Fibroblast of the conjunctiva (primary cell): ENCODE measurements at regions not wholly inside any gene's neighbourhood (a gene's known extent, or its start where the extent isn't known, plus 50 kb on each side); places are given as distances from the start of the nearest gene placed in this dataset.
A peak's percentile ranks its signal among the peaks of the same experiment; 100 is the strongest.

Source experiments
- DNase-seq: peaks from one replicate; pipeline ENCODE4 v3.0.0-alpha.2; 2010; ENCODE audit warnings: low read depth

GRCh38 chr2:21281791-21282514, 158.2 kb downstream of the TDRD15 start:
- DNase-seq: no peak

GRCh38 chr2:21282515-21282898, 158.7 kb downstream of the TDRD15 start:
- DNase-seq: no peak

- DNase-seq: no peak
Observed at GRCh38 chr2:21288299-21288698, 164.5 kb downstream of the TDRD15 start.

GRCh38 chr2:21288739-21289520, 165.2 kb downstream of the TDRD15 start:
- no peak for DNase-seq

- no peak for DNase-seq
Observed at GRCh38 chr2:21289551-21289950, 165.8 kb downstream of the TDRD15 start.

GRCh38 chr2:21289989-21290388, 166.2 kb downstream of the TDRD15 start:
- no peak for DNase-seq

- no peak for DNase-seq
Observed at GRCh38 chr2:21291426-21291825, 167.7 kb downstream of the TDRD15 start.

GRCh38 chr2:21294446-21294845, 170.7 kb downstream of the TDRD15 start:
- no peak for DNase-seq

- DNase-seq: no peak
Observed at GRCh38 chr2:21299411-21299810, 175.6 kb downstream of the TDRD15 start.

GRCh38 chr2:21301871-21302455, 178.2 kb downstream of the TDRD15 start:
- no peak for DNase-seq

- no peak for DNase-seq
Observed at GRCh38 chr2:21303876-21304275, 180.1 kb downstream of the TDRD15 start.

GRCh38 chr2:21305581-21305980, 181.8 kb downstream of the TDRD15 start:
- no peak for DNase-seq

GRCh38 chr2:21306235-21306634, 182.5 kb downstream of the TDRD15 start:
- no peak for DNase-seq

GRCh38 chr2:21307037-21307436, 183.3 kb downstream of the TDRD15 start:
- no peak for DNase-seq

- DNase-seq: no peak
Observed at GRCh38 chr2:21310493-21310892, 186.7 kb downstream of the TDRD15 start.

- DNase-seq: no peak
Observed at GRCh38 chr2:21314322-21314835, 190.6 kb downstream of the TDRD15 start.

- DNase-seq: peak; percentile 4
Observed at GRCh38 chr2:21317131-21317530, 193.4 kb downstream of the TDRD15 start.

GRCh38 chr2:21318263-21318662, 194.5 kb downstream of the TDRD15 start:
- no peak for DNase-seq

GRCh38 chr2:21326152-21326551, 202.4 kb downstream of the TDRD15 start:
- no peak for DNase-seq

GRCh38 chr2:21328177-21328576, 204.4 kb downstream of the TDRD15 start:
- no peak for DNase-seq

GRCh38 chr2:21330786-21331391, 207.1 kb downstream of the TDRD15 start:
- DNase-seq: no peak

- DNase-seq: no peak
Observed at GRCh38 chr2:21331625-21332370, 208.0 kb downstream of the TDRD15 start.
